K562 (cell line): ENCODE measurements at regions not wholly inside any gene's neighbourhood (a gene's known extent, or its start where the extent isn't known, plus 50 kb on each side); places are given as distances from the start of the nearest gene placed in this dataset.

ENCODE experiments used
- ATAC-seq: fragments of 200-7000 bp; cut with Tn5 transposase; 3 replicates; pipeline ENCODE4 v1.9.1; 2020; ENCODE audit warnings: moderate library complexity
- BruUV-seq: library from RNA; stranded (reverse); fragments of 400-500 nt; replicated peaks from 2 replicates; lab custom pipeline; 2021; lab: Mats Ljungman, UMichigan
- CTCF ChIA-PET: fragments of 300-600 bp; formaldehyde crosslinking; extraction: SDS; loops from one replicate; lab custom pipeline; 2021; ENCODE audit warnings: low intra/inter-chr PET ratio; lab: Yijun Ruan, JAX
- POLR2A ChIA-PET: fragments of 300-600, 350-650 bp; sonication (Branson Sonifier 250); formaldehyde crosslinking; extraction: SDS; loops from one replicate; lab custom pipeline; 2021; ENCODE audit warnings: antibody characterized with exemption, inconsistent platforms; lab: Yijun Ruan, JAX
- DNase-seq, 4 experiments: peaks; one replicate each; pipeline versions ENCODE4 v3.0.0 to v3.0.0-alpha.2; 2011 to 2018; ENCODE audit warnings: low spot score in 3 of 4, mixed read lengths in 3 of 4; ENCODE audit errors: extremely low read depth in 1 of 4
- FAIRE-seq: peaks from 2 replicates; lab custom pipeline; 2011; peaks lifted over from hg19 to GRCh38; lab: Jason Lieb, UNC
- H2AFZ ChIP-seq: 2 replicates; pipeline ENCODE4 v1.6.0; 2011; ENCODE audit warnings: low read depth, low read length, control low read depth, inconsistent platforms
- H3K27ac ChIP-seq: fragments of 200-600 bp; 3 replicates; pipeline ENCODE4 v1.8.0; 2011; ENCODE audit warnings: low read depth, mild to moderate bottlenecking, control low read depth, inconsistent platforms, low read length, moderate library complexity, mixed read lengths; ENCODE audit errors: extremely low read depth
- H3K27me3 ChIP-seq, 2 experiments: fragments of 300-600 bp in 1 of 2; 2 replicates in 1 of 2; 3 replicates in 1 of 2; pipeline versions ENCODE4 v1.6.0 to v1.8.0; 2011; ENCODE audit warnings: inconsistent platforms in 2 of 2, low read length in 2 of 2, mild to moderate bottlenecking in 1 of 2, mixed read lengths in 1 of 2, moderate library complexity in 1 of 2; ENCODE audit not compliant: control insufficient read depth in 2 of 2, insufficient read depth in 2 of 2
- H3K36me3 ChIP-seq: fragments of 300-600 bp; 3 replicates; pipeline ENCODE4 v1.8.0; 2011; ENCODE audit warnings: mild to moderate bottlenecking, low read length, inconsistent platforms; ENCODE audit not compliant: control insufficient read depth, insufficient read depth
- H3K4me1 ChIP-seq, 2 experiments: fragments of 200-600 bp in 1 of 2; replicated peaks in 1 of 2; 2 replicates in 1 of 2; 3 replicates in 1 of 2; pipeline versions ENCODE4 v1.5.1 to v1.8.0; 2011; ENCODE audit warnings: inconsistent platforms in 2 of 2, low read length in 2 of 2, mild to moderate bottlenecking in 1 of 2, mixed read lengths in 1 of 2, moderate library complexity in 1 of 2; ENCODE audit not compliant: control insufficient read depth in 2 of 2, insufficient read depth in 2 of 2
- H3K4me2 ChIP-seq: 2 replicates; pipeline ENCODE4 v1.6.1; 2011; ENCODE audit warnings: low read length, control low read depth, inconsistent platforms, mixed read lengths; ENCODE audit not compliant: insufficient read depth
- H3K4me3 ChIP-seq: fragments of 200-600 bp; sonication (generic), shearing (Covaris generic); 2 replicates; pipeline ENCODE4 v1.5.1; 2016; ENCODE audit warnings: control low read depth, inconsistent platforms
- H3K79me2 ChIP-seq: fragments of 200-600 bp; 3 replicates; pipeline ENCODE4 v1.8.0; 2011; ENCODE audit warnings: low read length, inconsistent platforms; ENCODE audit not compliant: control insufficient read depth, insufficient read depth
- H3K9ac ChIP-seq, 2 experiments: 2 replicates each; pipeline versions ENCODE4 v1.6.0 to v1.6.1; 2011; ENCODE audit warnings: low read depth in 2 of 2, low read length in 2 of 2, control low read depth in 1 of 2, inconsistent platforms in 1 of 2, mild to moderate bottlenecking in 1 of 2, mixed read lengths in 1 of 2; ENCODE audit not compliant: insufficient read depth in 1 of 2
- H3K9me1 ChIP-seq: one replicate; pipeline ENCODE4 v1.6.0; 2011; ENCODE audit warnings: inconsistent platforms, mild to moderate bottlenecking, low read length, moderate library complexity; ENCODE audit not compliant: control insufficient read depth, insufficient read depth
- H3K9me3 ChIP-seq: replicated peaks from 2 replicates; pipeline ENCODE4 v1.5.1; 2011; ENCODE audit warnings: low read depth, low read length, inconsistent platforms; ENCODE audit not compliant: control insufficient read depth, insufficient read depth
- H4K20me1 ChIP-seq: replicated peaks from 2 replicates; pipeline ENCODE4 v1.6.1; 2011; ENCODE audit warnings: low read length, inconsistent platforms, mixed read lengths; ENCODE audit not compliant: control insufficient read depth, insufficient read depth
- GABPB2 ChIP-seq: fragments of 250-450 bp; sonication (Bioruptor Pico); conservative IDR thresholded peaks from 2 replicates; pipeline ENCODE4 v1.5.1; 2021; ENCODE audit warnings: mild to moderate bottlenecking
- MYBL2 ChIP-seq, 2 experiments: fragments of 450-650 bp in 1 of 2; sonication (generic) in 1 of 2; formaldehyde crosslinking in 1 of 2; IDR thresholded peaks; 2 replicates each; pipeline versions ENCODE4 v1.6.1 to v1.8.1; 2017 to 2022; ENCODE audit warnings: borderline replicate concordance in 1 of 2, inconsistent platforms in 1 of 2, low read depth in 1 of 2, mild to moderate bottlenecking in 1 of 2, missing genetic modification reagents in 1 of 2, moderate library complexity in 1 of 2
- NR3C1 ChIP-seq: sonication (generic); formaldehyde crosslinking; IDR thresholded peaks from 2 replicates; pipeline ENCODE4 v1.8.1; 2022; ENCODE audit warnings: missing genetic modification reagents
- ZNF212 ChIP-seq: fragments of 450-650 bp; formaldehyde crosslinking; IDR thresholded peaks from 2 replicates; pipeline ENCODE4 v1.4.0; 2020; ENCODE audit warnings: mild to moderate bottlenecking
- WGBS: fragments of 100-300 bp; shearing (Covaris generic); methylation state at CpG from one replicate; pipeline ENCODE4 v1.1.6; 2016; ENCODE audit warnings: low coverage, mixed read lengths; ENCODE audit not compliant: insufficient coverage; ENCODE audit errors: missing lambda C conversion rate; 5-methylcytosine and 5-hydroxymethylcytosine counted together
- in situ Hi-C: fragments of 300-500 bp; cut with MboI; formaldehyde crosslinking; loops from 4 replicates; pipeline ENCODE4 v1.15.0; 2018; ENCODE audit warnings: inconsistent platforms, mixed read lengths
- intact Hi-C: fragments of 100-400 bp; cut with micrococcal nuclease; formaldehyde crosslinking; loops from 2 replicates; pipeline ENCODE4 v1.14.2; 2022
- TF ChIP-seq, protein P1 (sequence below): fragments of 200-800 bp; sonication (Bioruptor generic); IDR thresholded peaks from 2 replicates; pipeline ENCODE4 v1.6.1; 2017; ENCODE audit warnings: missing genetic modification characterization, missing compliant biosample characterization
- TF ChIP-seq, protein P2 (sequence below): sonication (generic); IDR thresholded peaks from 2 replicates; pipeline ENCODE4 v1.6.1; 2016

DNA sequence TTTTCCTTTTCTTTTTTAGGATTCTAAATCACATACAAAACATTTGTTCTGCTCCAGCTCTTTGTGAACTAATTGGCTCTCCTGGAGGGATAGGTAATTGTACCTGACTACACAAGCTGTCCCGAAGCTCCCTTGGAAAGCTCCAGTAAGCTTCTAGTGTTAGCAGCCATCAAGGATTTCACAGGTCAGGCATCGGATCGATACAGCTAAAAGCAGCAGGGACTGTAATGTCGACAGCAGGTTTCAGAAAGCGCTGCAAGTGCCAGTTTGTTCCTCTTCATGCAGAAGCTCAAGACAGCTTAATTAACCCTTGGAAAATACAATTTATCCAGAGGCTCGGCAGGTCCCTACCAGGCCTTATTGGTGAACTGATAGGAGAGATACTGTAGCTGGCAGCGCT is 87.2 kb upstream of the VRK2 start:
- Histone ChIP-seq H3K36me3 (no peaks in the 10 kb centered on the region), H4K20me1 (no peaks in the 10 kb centered on the region), H3K79me2 (no peaks in the 10 kb centered on the region), H3K4me1 (no peaks in the 10 kb centered on the region; a peak in 1 of 5 replicates), H3K4me2 (no peak overlapping the region)
- WGBS = 24% methylated on average over 7 of the region's 7 CpGs
- no peak for FAIRE-seq
- DNase-seq = no peak
- TF ChIP-seq ZNF212 (CRISPR knock-in tag) (no peak), NR3C1 (no peak)
- TF ChIP-seq, protein P1, sequence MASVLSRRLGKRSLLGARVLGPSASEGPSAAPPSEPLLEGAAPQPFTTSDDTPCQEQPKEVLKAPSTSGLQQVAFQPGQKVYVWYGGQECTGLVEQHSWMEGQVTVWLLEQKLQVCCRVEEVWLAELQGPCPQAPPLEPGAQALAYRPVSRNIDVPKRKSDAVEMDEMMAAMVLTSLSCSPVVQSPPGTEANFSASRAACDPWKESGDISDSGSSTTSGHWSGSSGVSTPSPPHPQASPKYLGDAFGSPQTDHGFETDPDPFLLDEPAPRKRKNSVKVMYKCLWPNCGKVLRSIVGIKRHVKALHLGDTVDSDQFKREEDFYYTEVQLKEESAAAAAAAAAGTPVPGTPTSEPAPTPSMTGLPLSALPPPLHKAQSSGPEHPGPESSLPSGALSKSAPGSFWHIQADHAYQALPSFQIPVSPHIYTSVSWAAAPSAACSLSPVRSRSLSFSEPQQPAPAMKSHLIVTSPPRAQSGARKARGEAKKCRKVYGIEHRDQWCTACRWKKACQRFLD (CRISPR knock-in tag) = no peak
- TF ChIP-seq, all 486 proteins: peak for 0
- Histone ChIP-seq H3K9ac (no peak overlapping the region), H3K27ac (no peak overlapping the region), H3K9me1 (no peaks in the 10 kb centered on the region), H3K4me3 (no peak overlapping the region), H2AFZ (peak overlapping the region; percentile 38; the same call in 1 of the 2 replicates), H3K27me3 (no peaks in the 10 kb centered on the region), H3K9me3 (no peaks in the 10 kb centered on the region)
- intact Hi-C loops = no loop called here
- in situ Hi-C loops = no loop called here
- CTCF ChIA-PET = no interaction called here
- ATAC-seq = no peak
- POLR2A ChIA-PET = no interaction called here
- BruUV-seq = no TSS peak

DNA sequence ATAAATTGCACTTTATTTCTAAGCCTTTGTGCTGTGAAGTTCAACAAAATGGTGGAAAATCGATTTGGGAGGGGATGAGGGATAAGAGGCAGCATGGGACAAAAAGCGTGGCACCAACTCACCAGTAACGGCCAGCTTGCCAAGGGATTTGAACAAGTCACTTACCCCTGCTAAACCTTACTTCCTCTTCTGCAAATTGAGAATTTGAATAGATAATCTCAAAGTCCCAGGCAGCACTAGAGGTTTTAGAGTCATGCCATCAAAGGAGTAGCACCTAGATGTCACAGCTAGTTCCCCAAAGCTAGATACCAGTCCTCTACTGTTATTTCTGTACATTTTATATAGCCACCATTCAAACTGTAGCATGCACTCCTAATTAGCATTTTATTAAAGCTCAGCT is 83.7 kb upstream of the VRK2 start:
- in situ Hi-C loops = no loop called here
- H3K4me3 ChIP-seq = no peak overlapping the region
- WGBS = 9% methylated on average over 3 of the region's 3 CpGs
- FAIRE-seq (no peak), ATAC-seq (no peak)
- H3K9me1 ChIP-seq = no peaks in the 10 kb centered on the region
- no TSS peak for BruUV-seq
- H3K9me3 ChIP-seq = no peaks in the 10 kb centered on the region
- H3K9ac ChIP-seq = no peak overlapping the region
- no peaks in the 10 kb centered on the region for H4K20me1 ChIP-seq
- POLR2A ChIA-PET = no interaction called here
- 0 out of 3 replicates have a peak overlapping the region, but pooled peaks have one; percentile 11 for H3K27ac ChIP-seq
- H3K4me2 ChIP-seq = no peak overlapping the region
- H2AFZ ChIP-seq = peak overlapping the region; percentile 80
- no peaks in the 10 kb centered on the region; a peak in 1 of 5 replicates for H3K4me1 ChIP-seq
- no peaks in the 10 kb centered on the region for H3K27me3 ChIP-seq
- H3K79me2 ChIP-seq = no peaks in the 10 kb centered on the region
- H3K36me3 ChIP-seq = no peaks in the 10 kb centered on the region
- TF ChIP-seq MYBL2 (IDR thresholded peaks at IDR 0.05; ENCODE audit: low read depth) = peak; percentile 24; the same call in 1 of the 2 replicates
- no peak for TF ChIP-seq MYBL2 (CRISPR knock-in tag; IDR thresholded peaks at IDR 0.05; ENCODE audit: borderline replicate concordance)
- TF ChIP-seq GABPB2 (CRISPR knock-in tag) = no peak
- TF ChIP-seq, protein P2, sequence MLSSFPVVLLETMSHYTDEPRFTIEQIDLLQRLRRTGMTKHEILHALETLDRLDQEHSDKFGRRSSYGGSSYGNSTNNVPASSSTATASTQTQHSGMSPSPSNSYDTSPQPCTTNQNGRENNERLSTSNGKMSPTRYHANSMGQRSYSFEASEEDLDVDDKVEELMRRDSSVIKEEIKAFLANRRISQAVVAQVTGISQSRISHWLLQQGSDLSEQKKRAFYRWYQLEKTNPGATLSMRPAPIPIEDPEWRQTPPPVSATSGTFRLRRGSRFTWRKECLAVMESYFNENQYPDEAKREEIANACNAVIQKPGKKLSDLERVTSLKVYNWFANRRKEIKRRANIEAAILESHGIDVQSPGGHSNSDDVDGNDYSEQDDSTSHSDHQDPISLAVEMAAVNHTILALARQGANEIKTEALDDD = peak; percentile 79
- TF ChIP-seq, all 486 proteins: peak for 2
- CTCF ChIA-PET = no interaction called here
- intact Hi-C loops = no loop called here
- peak in 1 of 4 experiments; percentile 8 for DNase-seq
